SK-N-SH (cell line): ENCODE measurements at regions not wholly inside any gene's neighbourhood (a gene's known extent, or its start where the extent isn't known, plus 50 kb on each side); places are given as distances from the start of the nearest gene placed in this dataset.

Source experiments
- CHD2 ChIP-seq: fragments of 150-350 bp; IDR thresholded peaks from 2 replicates; pipeline ENCODE4 v1.6.1; 2018; ENCODE audit warnings: low read length; ENCODE audit not compliant: partially characterized antibody
- CTCF ChIP-seq: fragments of 200-600 bp; sonication (generic); IDR thresholded peaks from 2 replicates; pipeline ENCODE4 v1.6.1; 2017; ENCODE audit warnings: antibody characterized with exemption, mild to moderate bottlenecking, moderate library complexity
- EP300 ChIP-seq, 2 experiments: IDR thresholded peaks; 2 replicates each; pipeline versions ENCODE4 v1.4.0 to v1.6.1; 2012; ENCODE audit warnings: borderline replicate concordance in 1 of 2, low read depth in 1 of 2, low read length in 1 of 2
- EZH2phosphoT487 ChIP-seq: fragments of 200-600 bp; sonication (generic); IDR thresholded peaks from 2 replicates; pipeline ENCODE4 v1.6.1; 2017; ENCODE audit warnings: low read depth, mixed run types, mild to moderate bottlenecking, antibody characterized with exemption, moderate library complexity, borderline replicate concordance
- GABPA ChIP-seq: IDR thresholded peaks from 2 replicates; pipeline ENCODE4 v1.4.0; 2012; ENCODE audit warnings: low read depth, mild to moderate bottlenecking
- JUND ChIP-seq: IDR thresholded peaks from 2 replicates; pipeline ENCODE4 v1.4.0; 2012
- MAX ChIP-seq: IDR thresholded peaks from 2 replicates; pipeline ENCODE4 v1.4.0; 2012; ENCODE audit warnings: low read depth
- NRF1 ChIP-seq: IDR thresholded peaks from 2 replicates; pipeline ENCODE4 v1.6.1; 2012; ENCODE audit warnings: low read depth, mild to moderate bottlenecking, low read length
- RAD21 ChIP-seq: IDR thresholded peaks from 2 replicates; pipeline ENCODE4 v1.6.1; 2012; ENCODE audit warnings: mild to moderate bottlenecking, low read length
- RCOR1 ChIP-seq: fragments of 150-350 bp; IDR thresholded peaks from 2 replicates; pipeline ENCODE4 v1.6.1; 2017; ENCODE audit warnings: antibody characterized with exemption, low read length
- REST ChIP-seq: IDR thresholded peaks from 2 replicates; pipeline ENCODE4 v1.6.1; 2012; ENCODE audit warnings: mild to moderate bottlenecking, low read depth, low read length, moderate library complexity
- RFX5 ChIP-seq: IDR thresholded peaks from 2 replicates; pipeline ENCODE4 v1.6.1; 2012; ENCODE audit warnings: mild to moderate bottlenecking, improper control_type of control experiment, low read length
- SIN3A ChIP-seq: IDR thresholded peaks from 2 replicates; pipeline ENCODE4 v1.6.1; 2012; ENCODE audit warnings: low read depth, mild to moderate bottlenecking, low read length, moderate library complexity, borderline replicate concordance
- TCF12 ChIP-seq: IDR thresholded peaks from 2 replicates; pipeline ENCODE4 v1.4.0; 2012

- TF ChIP-seq CTCF, result no peak
- TF ChIP-seq REST, result no peak
- no peak for TF ChIP-seq JUND
- no peak for TF ChIP-seq EZH2phosphoT487
- TF ChIP-seq NRF1, result no peak
- TF ChIP-seq RAD21, result no peak
- TF ChIP-seq TCF12, result no peak
- no peak for TF ChIP-seq SIN3A
- no peak for TF ChIP-seq RFX5
- no peak for TF ChIP-seq RCOR1
- no peak for TF ChIP-seq CHD2
- no peak for TF ChIP-seq MAX
- no peak for TF ChIP-seq GABPA
- TF ChIP-seq EP300 (IDR thresholded peaks at IDR 0.05; ENCODE audit: borderline replicate concordance in 1 of 2, low read depth in 1 of 2, low read length in 1 of 2), result no peak
These were observed 237.2 kb downstream of the SPATA18 start for GRCh38 chr4:52288212-52288855.
